HEK293 (cell line): ENCODE measurements at regions not wholly inside any gene's neighbourhood (a gene's known extent, or its start where the extent isn't known, plus 50 kb on each side); places are given as distances from the start of the nearest gene placed in this dataset.

Source experiments
- CTCF ChIA-PET: fragments of 350-600 bp; formaldehyde crosslinking; extraction: SDS; loops from one replicate; lab custom pipeline; 2021; ENCODE audit warnings: antibody characterized with exemption; lab: Yijun Ruan, JAX
- POLR2A ChIA-PET: fragments of 300-600 bp; formaldehyde crosslinking; extraction: SDS; loops from one replicate; lab custom pipeline; 2020; ENCODE audit warnings: antibody characterized with exemption, inconsistent platforms; lab: Yijun Ruan, JAX
- H3K27ac ChIP-seq: fragments of 200-500 bp; sonication (Bioruptor generic); 2 replicates; pipeline ENCODE4 v1.5.1; 2014; ENCODE audit warnings: low read depth, low read length, control low read depth, inconsistent platforms; ENCODE audit errors: extremely low read depth
- H3K36me3 ChIP-seq, 2 experiments: fragments of 200-500 bp in 1 of 2; sonication (Bioruptor generic) in 1 of 2; 1 replicate in 1 of 2; 2 replicates in 1 of 2; pipeline ENCODE4 v1.5.1; 2014 to 2017; ENCODE audit warnings: inconsistent platforms in 2 of 2, low read length in 2 of 2; ENCODE audit not compliant: control insufficient read depth in 2 of 2, insufficient read depth in 1 of 2
- H3K4me1 ChIP-seq: fragments of 200-500 bp; sonication (Bioruptor generic); 2 replicates; pipeline ENCODE4 v1.5.1; 2014; ENCODE audit warnings: mild to moderate bottlenecking, low read length, inconsistent platforms; ENCODE audit not compliant: control insufficient read depth, insufficient read depth
- H3K4me3 ChIP-seq: 2 replicates; pipeline ENCODE4 v1.5.1; 2011; ENCODE audit warnings: low read depth, mild to moderate bottlenecking, control low read depth, low read length, moderate library complexity
- H3K9me3 ChIP-seq: fragments of 200-500 bp; sonication (Bioruptor generic); 2 replicates; pipeline ENCODE4 v1.5.1; 2014; ENCODE audit warnings: low read depth, low read length, inconsistent platforms; ENCODE audit not compliant: control insufficient read depth, insufficient read depth
- BCL11A ChIP-seq: fragments of 450-650 bp; formaldehyde crosslinking; IDR thresholded peaks from 2 replicates; pipeline ENCODE4 v1.5.1; 2016; ENCODE audit warnings: low read depth, missing biosample characterization, missing genetic modification characterization
- GLI2 ChIP-seq: fragments of 450-650 bp; formaldehyde crosslinking; IDR thresholded peaks from 2 replicates; pipeline ENCODE4; 2017; ENCODE audit warnings: missing biosample characterization, missing genetic modification characterization, low read depth, borderline replicate concordance
- GLIS2 ChIP-seq: fragments of 450-650 bp; formaldehyde crosslinking; IDR thresholded peaks from 2 replicates; pipeline ENCODE4 v1.5.1; 2016; ENCODE audit warnings: missing biosample characterization, missing genetic modification characterization
- SP7 ChIP-seq: fragments of 450-650 bp; formaldehyde crosslinking; IDR thresholded peaks from 2 replicates; pipeline ENCODE4 v1.5.1; 2016; ENCODE audit warnings: missing biosample characterization, missing genetic modification characterization
- WT1 ChIP-seq: fragments of 450-650 bp; formaldehyde crosslinking; IDR thresholded peaks from 2 replicates; pipeline ENCODE4 v1.5.1; 2016; ENCODE audit warnings: missing biosample characterization, missing genetic modification characterization
- ZFP3 ChIP-seq: fragments of 450-650 bp; formaldehyde crosslinking; IDR thresholded peaks from 2 replicates; pipeline ENCODE4 v1.5.1; 2016; ENCODE audit warnings: low read depth, missing biosample characterization, missing genetic modification characterization
- ZNF121 ChIP-seq: fragments of 450-650 bp; formaldehyde crosslinking; IDR thresholded peaks from 2 replicates; pipeline ENCODE4 v1.5.1; 2016; ENCODE audit warnings: missing biosample characterization, missing genetic modification characterization
- ZNF140 ChIP-seq: fragments of 450-650 bp; formaldehyde crosslinking; IDR thresholded peaks from 2 replicates; pipeline ENCODE4 v1.5.1; 2016; ENCODE audit warnings: missing biosample characterization, missing genetic modification characterization
- ZNF184 ChIP-seq: fragments of 450-650 bp; IDR thresholded peaks from 2 replicates; pipeline ENCODE4 v1.5.1; 2018; ENCODE audit warnings: missing biosample characterization, mild to moderate bottlenecking, missing genetic modification characterization
- ZNF211 ChIP-seq: fragments of 450-650 bp; formaldehyde crosslinking; IDR thresholded peaks from 2 replicates; pipeline ENCODE4 v1.5.1; 2016; ENCODE audit warnings: low read depth, missing biosample characterization, missing genetic modification characterization
- ZNF223 ChIP-seq: fragments of 450-650 bp; formaldehyde crosslinking; IDR thresholded peaks from 2 replicates; pipeline ENCODE4 v1.5.1; 2016; ENCODE audit warnings: missing biosample characterization, missing genetic modification characterization
- ZNF23 ChIP-seq: fragments of 450-650 bp; formaldehyde crosslinking; IDR thresholded peaks from 2 replicates; pipeline ENCODE4 v1.5.1; 2016; ENCODE audit warnings: missing biosample characterization, missing genetic modification characterization, borderline replicate concordance
- ZNF24 ChIP-seq: fragments of 450-650 bp; formaldehyde crosslinking; IDR thresholded peaks from 2 replicates; pipeline ENCODE4 v1.5.1; 2016; ENCODE audit warnings: missing biosample characterization, missing genetic modification characterization
- ZNF311 ChIP-seq: fragments of 450-650 bp; formaldehyde crosslinking; IDR thresholded peaks from 2 replicates; pipeline ENCODE4 v1.5.1; 2017; ENCODE audit warnings: missing biosample characterization, missing genetic modification characterization, borderline replicate concordance
- ZNF394 ChIP-seq: fragments of 450-650 bp; formaldehyde crosslinking; IDR thresholded peaks from 2 replicates; pipeline ENCODE4 v1.5.1; 2016; ENCODE audit warnings: missing biosample characterization, missing genetic modification characterization, mild to moderate bottlenecking, moderate library complexity, borderline replicate concordance
- ZNF426 ChIP-seq: fragments of 450-650 bp; formaldehyde crosslinking; IDR thresholded peaks from 2 replicates; pipeline ENCODE4 v1.5.1; 2017; ENCODE audit warnings: missing biosample characterization, missing genetic modification characterization, mild to moderate bottlenecking, inconsistent platforms, moderate library complexity
- ZNF473 ChIP-seq: fragments of 450-650 bp; formaldehyde crosslinking; IDR thresholded peaks from 2 replicates; pipeline ENCODE4 v1.5.1; 2017; ENCODE audit warnings: missing biosample characterization, missing genetic modification characterization
- ZNF514 ChIP-seq: fragments of 450-650 bp; formaldehyde crosslinking; IDR thresholded peaks from 2 replicates; pipeline ENCODE4 v1.5.1; 2016; ENCODE audit warnings: missing biosample characterization, missing genetic modification characterization
- ZNF521 ChIP-seq: fragments of 450-650 bp; formaldehyde crosslinking; IDR thresholded peaks from 2 replicates; pipeline ENCODE4 v1.5.1; 2017; ENCODE audit warnings: missing biosample characterization, mild to moderate bottlenecking, missing genetic modification characterization
- ZNF621 ChIP-seq: fragments of 450-650 bp; formaldehyde crosslinking; IDR thresholded peaks from 2 replicates; pipeline ENCODE4 v1.5.1; 2017; ENCODE audit warnings: missing biosample characterization, missing genetic modification characterization
- ZNF76 ChIP-seq: fragments of 450-650 bp; formaldehyde crosslinking; IDR thresholded peaks from 2 replicates; pipeline ENCODE4; 2016; ENCODE audit warnings: low read depth, missing biosample characterization, missing genetic modification characterization, borderline replicate concordance
- TF ChIP-seq, protein P1 (sequence below): fragments of 450-650 bp; formaldehyde crosslinking; IDR thresholded peaks from 2 replicates; pipeline ENCODE4 v1.5.1; 2016; ENCODE audit warnings: missing biosample characterization, missing genetic modification characterization, low read depth
- TF ChIP-seq, protein P2 (sequence below): fragments of 450-650 bp; formaldehyde crosslinking; IDR thresholded peaks from 2 replicates; pipeline ENCODE4 v1.5.1; 2016; ENCODE audit warnings: missing biosample characterization, missing genetic modification characterization
- TF ChIP-seq, protein P3 (sequence below): fragments of 450-650 bp; formaldehyde crosslinking; IDR thresholded peaks from 2 replicates; pipeline ENCODE4 v1.5.1; 2016; ENCODE audit warnings: missing biosample characterization, missing genetic modification characterization

DNA sequence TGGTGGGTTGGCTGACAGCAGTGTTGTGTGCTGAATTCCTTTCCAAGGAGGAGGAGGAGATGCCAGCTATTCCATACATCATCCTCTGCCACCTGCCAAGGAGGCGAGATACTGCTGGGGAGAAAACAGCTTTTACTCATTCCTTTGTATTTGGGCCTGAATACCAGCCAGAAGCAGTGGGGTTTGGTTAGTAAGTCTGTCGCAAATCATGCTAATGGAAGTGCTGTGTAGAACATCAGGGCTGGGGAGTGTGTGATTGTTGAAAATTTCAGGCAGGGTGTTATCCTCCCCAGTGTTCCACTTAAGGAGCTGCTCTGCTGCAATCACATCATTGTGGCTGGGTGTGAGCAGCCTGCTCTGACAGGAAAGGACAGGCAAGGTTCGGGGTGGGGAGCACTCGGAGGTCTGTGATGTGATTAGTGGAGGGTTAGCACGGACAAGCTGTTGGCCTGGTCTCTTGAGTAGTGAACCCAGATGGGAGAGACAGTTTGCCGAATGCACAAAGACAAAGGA lies 128.2 kb upstream of the DLX2 start:
- no peak overlapping the region for H3K4me3 ChIP-seq
- no peaks in the 10 kb centered on the region for H3K9me3 ChIP-seq
- no peak overlapping the region for H3K27ac ChIP-seq
- CTCF ChIA-PET = interaction anchor here (0.5 to 0.8 kb wide), 2 partner anchors 58 to 64 kb away, joined by 3 to 4 read pairs; no protein-coding TSS in a partner anchor
- H3K36me3 ChIP-seq = no peaks in the 10 kb centered on the region
- H3K4me1 ChIP-seq = no peaks in the 10 kb centered on the region
- no peak for TF ChIP-seq ZNF394 (tag by site-specific recombination)
- TF ChIP-seq BCL11A (tag by site-specific recombination) = no peak
- POLR2A ChIA-PET = no interaction called here

DNA sequence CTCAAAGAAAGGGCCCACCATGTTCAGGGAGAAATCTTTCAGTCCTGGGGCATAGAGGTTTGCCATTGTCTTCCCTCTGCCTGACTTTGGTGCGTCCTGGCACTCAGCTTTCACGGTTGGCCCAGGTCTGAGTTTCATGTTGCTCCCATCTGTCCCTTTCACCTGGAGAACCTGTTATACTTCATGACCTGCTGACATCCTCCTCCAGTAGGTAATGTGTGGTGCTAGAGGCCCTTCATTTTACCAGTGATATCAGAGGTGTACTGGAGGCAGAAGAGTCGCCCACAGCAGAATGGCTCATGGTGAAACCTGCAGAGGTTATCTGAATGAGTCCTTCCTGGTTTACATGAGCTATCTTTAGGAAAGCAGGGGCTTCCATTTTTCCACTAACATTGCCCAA lies 128.8 kb upstream of the DLX2 start:
- Histone ChIP-seq H3K27ac (no peak overlapping the region), H3K36me3 (no peaks in the 10 kb centered on the region), H3K9me3 (no peaks in the 10 kb centered on the region), H3K4me1 (no peaks in the 10 kb centered on the region), H3K4me3 (no peak overlapping the region)
- TF ChIP-seq ZNF76 (tag by site-specific recombination) = no peak
- TF ChIP-seq ZNF223 (tag by site-specific recombination) = no peak
- TF ChIP-seq WT1 (tag by site-specific recombination) = no peak
- no peak for TF ChIP-seq SP7 (tag by site-specific recombination)
- TF ChIP-seq ZNF311 (tag by site-specific recombination) = no peak
- TF ChIP-seq, protein P1, sequence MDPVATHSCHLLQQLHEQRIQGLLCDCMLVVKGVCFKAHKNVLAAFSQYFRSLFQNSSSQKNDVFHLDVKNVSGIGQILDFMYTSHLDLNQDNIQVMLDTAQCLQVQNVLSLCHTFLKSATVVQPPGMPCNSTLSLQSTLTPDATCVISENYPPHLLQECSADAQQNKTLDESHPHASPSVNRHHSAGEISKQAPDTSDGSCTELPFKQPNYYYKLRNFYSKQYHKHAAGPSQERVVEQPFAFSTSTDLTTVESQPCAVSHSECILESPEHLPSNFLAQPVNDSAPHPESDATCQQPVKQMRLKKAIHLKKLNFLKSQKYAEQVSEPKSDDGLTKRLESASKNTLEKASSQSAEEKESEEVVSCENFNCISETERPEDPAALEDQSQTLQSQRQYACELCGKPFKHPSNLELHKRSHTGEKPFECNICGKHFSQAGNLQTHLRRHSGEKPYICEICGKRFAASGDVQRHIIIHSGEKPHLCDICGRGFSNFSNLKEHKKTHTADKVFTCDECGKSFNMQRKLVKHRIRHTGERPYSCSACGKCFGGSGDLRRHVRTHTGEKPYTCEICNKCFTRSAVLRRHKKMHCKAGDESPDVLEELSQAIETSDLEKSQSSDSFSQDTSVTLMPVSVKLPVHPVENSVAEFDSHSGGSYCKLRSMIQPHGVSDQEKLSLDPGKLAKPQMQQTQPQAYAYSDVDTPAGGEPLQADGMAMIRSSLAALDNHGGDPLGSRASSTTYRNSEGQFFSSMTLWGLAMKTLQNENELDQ (tag by site-specific recombination) = no peak
- no peak for TF ChIP-seq ZNF426
- TF ChIP-seq GLI2 (tag by site-specific recombination) = no peak
- TF ChIP-seq ZNF23 = no peak
- no peak for TF ChIP-seq ZFP3 (tag by site-specific recombination)
- TF ChIP-seq, protein P2, sequence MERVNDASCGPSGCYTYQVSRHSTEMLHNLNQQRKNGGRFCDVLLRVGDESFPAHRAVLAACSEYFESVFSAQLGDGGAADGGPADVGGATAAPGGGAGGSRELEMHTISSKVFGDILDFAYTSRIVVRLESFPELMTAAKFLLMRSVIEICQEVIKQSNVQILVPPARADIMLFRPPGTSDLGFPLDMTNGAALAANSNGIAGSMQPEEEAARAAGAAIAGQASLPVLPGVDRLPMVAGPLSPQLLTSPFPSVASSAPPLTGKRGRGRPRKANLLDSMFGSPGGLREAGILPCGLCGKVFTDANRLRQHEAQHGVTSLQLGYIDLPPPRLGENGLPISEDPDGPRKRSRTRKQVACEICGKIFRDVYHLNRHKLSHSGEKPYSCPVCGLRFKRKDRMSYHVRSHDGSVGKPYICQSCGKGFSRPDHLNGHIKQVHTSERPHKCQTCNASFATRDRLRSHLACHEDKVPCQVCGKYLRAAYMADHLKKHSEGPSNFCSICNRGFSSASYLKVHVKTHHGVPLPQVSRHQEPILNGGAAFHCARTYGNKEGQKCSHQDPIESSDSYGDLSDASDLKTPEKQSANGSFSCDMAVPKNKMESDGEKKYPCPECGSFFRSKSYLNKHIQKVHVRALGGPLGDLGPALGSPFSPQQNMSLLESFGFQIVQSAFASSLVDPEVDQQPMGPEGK = no peak
- ChIA-PET CTCF (interaction anchor here (0.8 to 1.3 kb wide), 2 partner anchors 23 to 59 kb away, joined by 4 read pairs; no protein-coding TSS in a partner anchor), POLR2A (no interaction called here)

DNA sequence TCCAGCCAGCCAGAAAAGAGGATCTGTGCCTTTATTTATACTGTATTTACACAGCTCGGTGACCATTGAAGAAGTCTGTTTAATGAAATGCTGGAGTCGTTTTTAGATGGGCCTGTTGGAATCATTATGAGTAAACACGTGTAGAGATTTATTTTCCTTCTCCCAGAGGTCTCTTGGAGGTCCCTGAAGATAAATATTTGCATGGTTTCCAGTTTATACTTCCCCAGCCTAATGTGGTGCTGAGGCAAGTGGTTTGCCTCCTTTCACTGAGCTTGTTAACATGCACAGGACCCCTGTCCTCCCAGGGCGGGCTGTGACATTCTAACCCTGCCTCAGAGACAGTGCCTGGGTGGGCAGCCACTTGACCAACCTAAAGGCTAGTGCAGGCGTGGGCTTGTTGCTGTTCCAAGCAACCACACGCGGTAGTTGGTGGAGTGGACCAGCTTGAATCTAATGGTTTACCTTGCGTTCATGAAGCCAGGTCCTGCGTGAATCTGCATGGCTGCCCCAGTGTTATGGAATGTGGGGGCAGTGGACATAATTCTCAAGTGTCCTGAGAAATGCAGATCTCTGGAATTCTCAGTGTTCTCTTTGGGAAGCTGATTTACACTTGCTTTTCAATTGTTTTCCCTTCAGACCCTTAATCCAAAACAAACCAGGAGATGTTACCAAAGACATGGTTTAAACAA lies 130.2 kb upstream of the DLX2 start:
- Histone ChIP-seq H3K4me3 (no peak overlapping the region), H3K27ac (no peak overlapping the region), H3K36me3 (no peaks in the 10 kb centered on the region), H3K4me1 (no peaks in the 10 kb centered on the region), H3K9me3 (no peaks in the 10 kb centered on the region)
- POLR2A ChIA-PET = no interaction called here
- CTCF ChIA-PET = interaction anchor here (0.7 to 1.3 kb wide), 2 partner anchors 19 to 21 kb away, joined by 4 read pairs; no protein-coding TSS in a partner anchor
- TF ChIP-seq ZNF121 (no peak), ZNF140 (no peak), ZNF24 (tag by site-specific recombination) (no peak), ZNF514 (tag by site-specific recombination) (no peak), ZNF473 (tag by site-specific recombination) (no peak), ZNF426 (no peak), ZNF184 (tag by site-specific recombination) (no peak), ZNF621 (tag by site-specific recombination) (no peak), GLIS2 (no peak), ZNF521 (tag by site-specific recombination) (no peak), ZNF211 (tag by site-specific recombination) (no peak)
- TF ChIP-seq, protein P3, sequence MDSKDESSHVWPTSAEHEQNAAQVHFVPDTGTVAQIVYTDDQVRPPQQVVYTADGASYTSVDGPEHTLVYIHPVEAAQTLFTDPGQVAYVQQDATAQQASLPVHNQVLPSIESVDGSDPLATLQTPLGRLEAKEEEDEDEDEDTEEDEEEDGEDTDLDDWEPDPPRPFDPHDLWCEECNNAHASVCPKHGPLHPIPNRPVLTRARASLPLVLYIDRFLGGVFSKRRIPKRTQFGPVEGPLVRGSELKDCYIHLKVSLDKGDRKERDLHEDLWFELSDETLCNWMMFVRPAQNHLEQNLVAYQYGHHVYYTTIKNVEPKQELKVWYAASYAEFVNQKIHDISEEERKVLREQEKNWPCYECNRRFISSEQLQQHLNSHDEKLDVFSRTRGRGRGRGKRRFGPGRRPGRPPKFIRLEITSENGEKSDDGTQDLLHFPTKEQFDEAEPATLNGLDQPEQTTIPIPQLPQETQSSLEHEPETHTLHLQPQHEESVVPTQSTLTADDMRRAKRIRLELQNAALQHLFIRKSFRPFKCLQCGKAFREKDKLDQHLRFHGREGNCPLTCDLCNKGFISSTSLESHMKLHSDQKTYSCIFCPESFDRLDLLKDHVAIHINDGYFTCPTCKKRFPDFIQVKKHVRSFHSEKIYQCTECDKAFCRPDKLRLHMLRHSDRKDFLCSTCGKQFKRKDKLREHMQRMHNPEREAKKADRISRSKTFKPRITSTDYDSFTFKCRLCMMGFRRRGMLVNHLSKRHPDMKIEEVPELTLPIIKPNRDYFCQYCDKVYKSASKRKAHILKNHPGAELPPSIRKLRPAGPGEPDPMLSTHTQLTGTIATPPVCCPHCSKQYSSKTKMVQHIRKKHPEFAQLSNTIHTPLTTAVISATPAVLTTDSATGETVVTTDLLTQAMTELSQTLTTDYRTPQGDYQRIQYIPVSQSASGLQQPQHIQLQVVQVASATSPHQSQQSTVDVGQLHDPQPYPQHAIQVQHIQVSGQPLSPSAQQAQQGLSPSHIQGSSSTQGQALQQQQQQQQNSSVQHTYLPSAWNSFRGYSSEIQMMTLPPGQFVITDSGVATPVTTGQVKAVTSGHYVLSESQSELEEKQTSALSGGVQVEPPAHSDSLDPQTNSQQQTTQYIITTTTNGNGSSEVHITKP (tag by site-specific recombination) = no peak
